Gastrocnemius medialis (tissue), 4 donors: ENCODE measurements at regions not wholly inside any gene's neighbourhood (a gene's known extent, or its start where the extent isn't known, plus 50 kb on each side); places are given as distances from the start of the nearest gene placed in this dataset.

Experiments
- POLR2A ChIP-seq, 2 donors: fragments of 450-650 bp; IDR thresholded peaks; one replicate each; pipeline ENCODE4 v1.6.1; 2017; ENCODE audit warnings: antibody characterized with exemption in 2 of 2, mild to moderate bottlenecking in 2 of 2, moderate library complexity in 2 of 2
- TF ChIP-seq, protein P1 (sequence below), 5 experiments: fragments of 450-650 bp in 3 of 5; fragments of 200-600 bp in 2 of 5; sonication (generic) in 2 of 5; IDR thresholded peaks in 4 of 5; conservative IDR thresholded peaks in 1 of 5; 1 replicate in 4 of 5; 2 replicates in 1 of 5; pipeline ENCODE4 v1.5.1; 2016 to 2019; ENCODE audit warnings: antibody characterized with exemption in 5 of 5, mild to moderate bottlenecking in 3 of 5, moderate library complexity in 3 of 5

DNA sequence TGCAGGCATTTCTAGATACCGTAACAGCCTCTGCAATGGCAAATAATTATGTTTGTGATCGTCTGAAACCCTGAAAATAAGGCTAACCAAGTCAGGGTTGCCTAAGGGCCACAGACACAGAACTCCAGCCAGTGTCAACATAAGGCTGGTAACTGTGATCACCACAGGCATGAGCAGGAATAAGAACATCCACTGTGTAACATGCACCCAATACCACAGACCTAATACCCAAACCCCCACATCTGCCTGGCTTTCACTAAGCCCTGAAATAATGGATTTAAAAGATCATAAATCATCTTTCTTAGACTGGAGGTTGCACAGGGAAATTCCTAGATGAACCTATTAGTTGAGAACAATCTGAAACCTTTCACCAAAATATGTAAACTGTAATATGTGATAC, 394.5 kb downstream of the NFIB start:
- TF ChIP-seq, protein P1, sequence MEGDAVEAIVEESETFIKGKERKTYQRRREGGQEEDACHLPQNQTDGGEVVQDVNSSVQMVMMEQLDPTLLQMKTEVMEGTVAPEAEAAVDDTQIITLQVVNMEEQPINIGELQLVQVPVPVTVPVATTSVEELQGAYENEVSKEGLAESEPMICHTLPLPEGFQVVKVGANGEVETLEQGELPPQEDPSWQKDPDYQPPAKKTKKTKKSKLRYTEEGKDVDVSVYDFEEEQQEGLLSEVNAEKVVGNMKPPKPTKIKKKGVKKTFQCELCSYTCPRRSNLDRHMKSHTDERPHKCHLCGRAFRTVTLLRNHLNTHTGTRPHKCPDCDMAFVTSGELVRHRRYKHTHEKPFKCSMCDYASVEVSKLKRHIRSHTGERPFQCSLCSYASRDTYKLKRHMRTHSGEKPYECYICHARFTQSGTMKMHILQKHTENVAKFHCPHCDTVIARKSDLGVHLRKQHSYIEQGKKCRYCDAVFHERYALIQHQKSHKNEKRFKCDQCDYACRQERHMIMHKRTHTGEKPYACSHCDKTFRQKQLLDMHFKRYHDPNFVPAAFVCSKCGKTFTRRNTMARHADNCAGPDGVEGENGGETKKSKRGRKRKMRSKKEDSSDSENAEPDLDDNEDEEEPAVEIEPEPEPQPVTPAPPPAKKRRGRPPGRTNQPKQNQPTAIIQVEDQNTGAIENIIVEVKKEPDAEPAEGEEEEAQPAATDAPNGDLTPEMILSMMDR (IDR thresholded peaks at IDR 0.05 in 4 of 5, conservative IDR thresholded peaks at IDR 0.05 in 1 of 5), result no peak
- TF ChIP-seq POLR2A (IDR thresholded peaks at IDR 0.05), result no peak
